ENCODE measurements at regions not wholly inside any gene's neighbourhood (a gene's known extent, or its start where the extent isn't known, plus 50 kb on each side); places are given as distances from the start of the nearest gene placed in this dataset.
A peak's percentile ranks its signal among the peaks of the same experiment; 100 is the strongest.

DNA sequence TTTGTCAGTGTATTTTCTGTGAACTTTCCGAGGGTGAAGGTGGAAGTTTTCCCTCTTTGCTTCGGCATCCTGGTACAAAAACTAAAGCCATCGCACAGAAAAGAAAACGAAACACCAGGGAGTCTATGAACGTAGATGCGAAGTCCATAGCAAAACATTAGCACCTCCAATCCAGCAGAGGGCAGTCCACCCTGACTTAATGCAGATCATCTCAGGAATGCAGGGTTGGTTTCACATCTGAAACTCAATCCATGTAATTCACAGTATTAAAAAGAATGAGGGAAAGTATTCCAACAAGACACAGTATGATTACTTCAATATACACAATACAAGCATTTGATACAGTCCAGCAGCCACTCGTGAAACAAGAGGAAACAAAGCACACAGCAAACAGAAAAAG lies 70.8 kb downstream of the RTP5 start:
- Histone ChIP-seq H3K9ac (ENCODE audit: control insufficient read depth, insufficient read depth, low read length) (no peak overlapping the region), H3K27me3 (replicated peaks in 1 of 2; ENCODE audit: control insufficient read depth in 2 of 2, insufficient read depth in 2 of 2, low read length in 1 of 2) (no peaks in the 10 kb centered on the region), H3K79me2 (ENCODE audit: control insufficient read depth, insufficient read depth, low read length) (no peaks in the 10 kb centered on the region), H2AFZ (ENCODE audit: control insufficient read depth, low read depth, low read length) (no peak overlapping the region), H4K20me1 (ENCODE audit: control insufficient read depth, insufficient read depth) (no peaks in the 10 kb centered on the region; the same call in 1 of the 2 replicates), H3K4me1 (ENCODE audit: control insufficient read depth, insufficient read depth, low read length) (no peaks in the 10 kb centered on the region), H3K36me3 (ENCODE audit: control insufficient read depth in 2 of 2, insufficient read depth in 2 of 2, low read length in 1 of 2) (no peaks in the 10 kb centered on the region), H3K27ac (ENCODE audit: control insufficient read depth, insufficient read depth) (no peak overlapping the region), H3K4me2 (ENCODE audit: control insufficient read depth, insufficient read depth) (no peak overlapping the region), H3K4me3 (no peak overlapping the region), H3K9me3 (replicated peaks; ENCODE audit: control insufficient read depth, insufficient read depth, low read length) (peaks cover 1% of the 10 kb centered on the region; the same call in 2 of the 3 replicates)
- in situ Hi-C loops (cut with MboI): no loop called here
- 87% methylated on average over 7 of the region's 7 CpGs for WGBS (ENCODE audit: insufficient coverage, insufficient replicate concordance, low lambda C conversion rate, missing lambda C conversion rate)
- FAIRE-seq (no peak), ATAC-seq (no peak), DNase-seq (ENCODE audit: low read depth, low spot score) (no peak)
- ChIA-PET RAD21 (ENCODE audit: unreplicated experiment) (no interaction called here), POLR2A (no interaction called here), SMC1A (ENCODE audit: uncharacterized antibody, unreplicated experiment) (no interaction called here), CTCF (interaction anchor here (1.2 kb wide), 1 partner anchor 10 kb away, joined by 3 read pairs; no protein-coding TSS in a partner anchor)
- intact Hi-C loops (cut with micrococcal nuclease; ENCODE audit: unreplicated experiment): no loop called here
- no TSS peak for BruUV-seq (replicated peaks)
- TF ChIP-seq ZNF384 (IDR thresholded peaks at IDR 0.05; ENCODE audit: borderline replicate concordance, low read depth, low read length) (no peak), POU2F2 (IDR thresholded peaks at IDR 0.05; ENCODE audit: borderline replicate concordance, low read depth, low read length) (no peak), EGR1 (IDR thresholded peaks at IDR 0.05; ENCODE audit: borderline replicate concordance in 1 of 2, low read depth in 2 of 2, low read length in 2 of 2) (no peak), WRNIP1 (IDR thresholded peaks at IDR 0.05; ENCODE audit: borderline replicate concordance, low read depth, low read length) (no peak), RAD21 (IDR thresholded peaks at IDR 0.05; ENCODE audit: insufficient read depth, low read depth, low read length) (peak; percentile 28; the same call in 1 of the 2 replicates), EZH2 (IDR thresholded peaks at IDR 0.05; ENCODE audit: borderline replicate concordance, control insufficient read depth, low read depth, low read length) (no peak), NRF1 (conservative IDR thresholded peaks at IDR 0.05; ENCODE audit: low read depth, low read length) (no peak), STAT3 (IDR thresholded peaks at IDR 0.05; ENCODE audit: low read depth, low read length) (no peak)
- TF ChIP-seq, protein P1, sequence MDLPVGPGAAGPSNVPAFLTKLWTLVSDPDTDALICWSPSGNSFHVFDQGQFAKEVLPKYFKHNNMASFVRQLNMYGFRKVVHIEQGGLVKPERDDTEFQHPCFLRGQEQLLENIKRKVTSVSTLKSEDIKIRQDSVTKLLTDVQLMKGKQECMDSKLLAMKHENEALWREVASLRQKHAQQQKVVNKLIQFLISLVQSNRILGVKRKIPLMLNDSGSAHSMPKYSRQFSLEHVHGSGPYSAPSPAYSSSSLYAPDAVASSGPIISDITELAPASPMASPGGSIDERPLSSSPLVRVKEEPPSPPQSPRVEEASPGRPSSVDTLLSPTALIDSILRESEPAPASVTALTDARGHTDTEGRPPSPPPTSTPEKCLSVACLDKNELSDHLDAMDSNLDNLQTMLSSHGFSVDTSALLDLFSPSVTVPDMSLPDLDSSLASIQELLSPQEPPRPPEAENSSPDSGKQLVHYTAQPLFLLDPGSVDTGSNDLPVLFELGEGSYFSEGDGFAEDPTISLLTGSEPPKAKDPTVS (IDR thresholded peaks at IDR 0.05; ENCODE audit: low read depth, low read length): no peak
- TF ChIP-seq, protein P2, sequence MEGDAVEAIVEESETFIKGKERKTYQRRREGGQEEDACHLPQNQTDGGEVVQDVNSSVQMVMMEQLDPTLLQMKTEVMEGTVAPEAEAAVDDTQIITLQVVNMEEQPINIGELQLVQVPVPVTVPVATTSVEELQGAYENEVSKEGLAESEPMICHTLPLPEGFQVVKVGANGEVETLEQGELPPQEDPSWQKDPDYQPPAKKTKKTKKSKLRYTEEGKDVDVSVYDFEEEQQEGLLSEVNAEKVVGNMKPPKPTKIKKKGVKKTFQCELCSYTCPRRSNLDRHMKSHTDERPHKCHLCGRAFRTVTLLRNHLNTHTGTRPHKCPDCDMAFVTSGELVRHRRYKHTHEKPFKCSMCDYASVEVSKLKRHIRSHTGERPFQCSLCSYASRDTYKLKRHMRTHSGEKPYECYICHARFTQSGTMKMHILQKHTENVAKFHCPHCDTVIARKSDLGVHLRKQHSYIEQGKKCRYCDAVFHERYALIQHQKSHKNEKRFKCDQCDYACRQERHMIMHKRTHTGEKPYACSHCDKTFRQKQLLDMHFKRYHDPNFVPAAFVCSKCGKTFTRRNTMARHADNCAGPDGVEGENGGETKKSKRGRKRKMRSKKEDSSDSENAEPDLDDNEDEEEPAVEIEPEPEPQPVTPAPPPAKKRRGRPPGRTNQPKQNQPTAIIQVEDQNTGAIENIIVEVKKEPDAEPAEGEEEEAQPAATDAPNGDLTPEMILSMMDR (IDR thresholded peaks at IDR 0.05 in 2 of 3, conservative IDR thresholded peaks at IDR 0.05 in 1 of 3; ENCODE audit: control insufficient read depth in 2 of 3, extremely low read depth in 1 of 3, insufficient read depth in 1 of 3, low read depth in 3 of 3, low read length in 3 of 3): peak; percentile 33 to 39 (median 36); a peak in 4 of 6 replicates
- TF ChIP-seq, protein P3, sequence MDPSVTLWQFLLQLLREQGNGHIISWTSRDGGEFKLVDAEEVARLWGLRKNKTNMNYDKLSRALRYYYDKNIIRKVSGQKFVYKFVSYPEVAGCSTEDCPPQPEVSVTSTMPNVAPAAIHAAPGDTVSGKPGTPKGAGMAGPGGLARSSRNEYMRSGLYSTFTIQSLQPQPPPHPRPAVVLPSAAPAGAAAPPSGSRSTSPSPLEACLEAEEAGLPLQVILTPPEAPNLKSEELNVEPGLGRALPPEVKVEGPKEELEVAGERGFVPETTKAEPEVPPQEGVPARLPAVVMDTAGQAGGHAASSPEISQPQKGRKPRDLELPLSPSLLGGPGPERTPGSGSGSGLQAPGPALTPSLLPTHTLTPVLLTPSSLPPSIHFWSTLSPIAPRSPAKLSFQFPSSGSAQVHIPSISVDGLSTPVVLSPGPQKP (IDR thresholded peaks at IDR 0.05; ENCODE audit: low read depth, low read length): no peak
